GM19328 (cell line): ENCODE measurements at regions not wholly inside any gene's neighbourhood (a gene's known extent, or its start where the extent isn't known, plus 50 kb on each side); places are given as distances from the start of the nearest gene placed in this dataset.

Experiments
- ATAC-seq: cut with Tn5 transposase; IDR thresholded peaks from one replicate; pipeline ENCODE4 v1.9.1; 2021; ENCODE audit warnings: mild to moderate bottlenecking, moderate library complexity; ENCODE audit not compliant: unreplicated experiment

GRCh38 chr4:106687026-106687425, 318.4 kb upstream of the GIMD1 start:
- ATAC-seq = no peak

DNA sequence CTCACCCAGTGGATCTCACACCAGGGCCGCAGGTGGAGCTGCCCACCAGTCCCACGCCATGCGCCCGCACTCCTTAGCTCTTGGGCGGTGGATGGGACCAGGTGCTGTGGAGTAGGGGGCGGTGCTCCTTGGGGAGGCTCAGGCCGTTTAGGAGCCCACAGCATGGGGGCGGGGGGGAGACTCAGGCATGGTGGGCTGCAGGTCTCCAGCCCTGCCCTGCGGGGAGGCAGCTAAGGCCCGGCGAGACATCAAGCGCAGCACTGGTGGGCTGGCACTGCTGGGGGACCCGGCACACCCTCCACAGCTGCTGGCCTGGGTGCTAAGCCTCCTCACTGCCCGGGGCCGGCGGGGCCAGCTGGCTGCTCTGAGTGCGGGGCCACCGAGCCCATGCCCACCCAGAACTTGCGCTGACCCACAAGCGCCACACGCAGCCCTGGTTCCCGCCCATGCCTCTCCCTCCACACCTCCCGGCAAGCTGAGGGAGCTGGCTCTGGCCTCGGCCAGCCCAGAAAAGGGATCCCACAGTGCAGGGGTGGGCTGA, 312.9 kb upstream of the GIMD1 start:
- no peak for ATAC-seq

GRCh38 chr4:106679063-106679462, 310.5 kb upstream of the GIMD1 start:
- ATAC-seq = no peak

- ATAC-seq = no peak
These were observed 308.6 kb upstream of the GIMD1 start for GRCh38 chr4:106677213-106677612.

DNA sequence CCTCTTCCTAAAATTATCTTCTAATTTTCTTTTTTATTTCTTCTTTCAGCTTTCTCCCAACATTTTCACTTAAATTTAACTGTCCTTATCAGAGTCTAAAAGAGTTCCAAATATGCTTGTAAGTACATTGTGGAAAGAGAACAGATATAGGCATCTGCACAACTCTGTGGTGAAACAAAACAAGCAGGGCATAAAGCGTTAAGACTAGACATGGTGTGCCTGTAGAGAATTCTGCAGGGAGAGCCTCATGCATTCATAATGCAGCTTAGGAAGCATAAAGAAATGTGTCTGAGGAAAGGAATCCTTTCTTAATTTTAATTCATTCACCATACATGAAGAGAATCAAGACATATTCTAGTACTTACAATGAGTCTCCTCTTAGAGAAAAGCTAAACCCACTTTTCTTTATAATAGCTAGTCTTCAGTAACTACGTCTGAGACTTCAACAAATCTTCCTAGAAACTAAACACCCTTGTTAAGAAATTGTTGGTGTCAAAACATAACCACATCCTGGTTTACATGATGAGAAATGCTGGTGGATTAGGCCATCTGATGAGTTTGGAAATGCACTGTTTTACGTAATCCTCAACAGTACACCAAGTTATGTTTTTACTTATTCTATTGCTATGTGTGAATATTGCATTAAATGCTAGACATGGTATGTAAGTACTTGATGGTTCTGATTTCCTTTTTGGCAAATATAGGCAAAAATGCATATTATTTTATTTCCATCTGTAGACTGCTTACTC, 307.8 kb upstream of the GIMD1 start:
- ATAC-seq = no peak

DNA sequence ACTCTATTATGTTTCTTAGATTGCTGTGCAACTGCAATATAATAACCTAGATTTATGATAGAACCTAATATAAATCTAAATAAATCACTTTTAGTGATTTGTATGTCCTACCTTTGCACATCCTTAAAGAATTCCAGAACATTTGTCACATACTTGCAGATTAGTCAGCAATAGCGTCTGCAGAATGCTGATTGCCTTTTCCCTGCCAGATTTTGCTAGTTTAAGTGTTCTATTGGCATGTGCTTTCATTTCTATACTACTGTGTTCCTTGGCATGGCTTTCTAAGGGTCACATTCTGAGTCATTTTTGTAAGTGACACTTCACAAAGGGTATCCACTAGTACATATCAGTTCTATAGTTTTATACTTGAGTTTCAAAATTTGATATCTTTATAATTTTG, 303.1 kb upstream of the GIMD1 start:
- ATAC-seq = no peak

GRCh38 chr4:106670976-106671375, 302.4 kb upstream of the GIMD1 start:
- ATAC-seq = no peak

DNA sequence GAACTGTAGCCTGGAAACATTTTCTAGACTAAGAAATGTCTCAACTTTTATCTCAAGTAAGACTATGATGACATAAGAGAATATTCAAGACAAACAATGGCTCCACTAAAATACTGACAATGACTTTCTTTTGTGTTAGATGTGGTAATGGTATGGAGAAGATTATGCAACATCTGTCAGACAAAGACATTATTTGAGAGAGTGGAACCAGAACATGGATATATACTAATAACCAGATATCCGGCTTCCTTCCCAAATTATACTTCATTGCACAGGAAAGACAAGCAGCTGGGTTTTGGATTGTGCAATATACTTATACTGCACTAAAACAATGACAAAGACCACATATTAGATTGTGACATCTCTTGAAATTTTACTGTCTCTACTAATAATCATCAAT, 290.8 kb upstream of the GIMD1 start:
- ATAC-seq = no peak

- no peak for ATAC-seq
These were observed 283.5 kb upstream of the GIMD1 start for GRCh38 chr4:106652095-106652494.

- no peak for ATAC-seq
These were observed 282.1 kb upstream of the GIMD1 start for GRCh38 chr4:106650701-106651100.

GRCh38 chr4:106647451-106647850, 278.9 kb upstream of the GIMD1 start:
- no peak for ATAC-seq

- no peak for ATAC-seq
These were observed 260.7 kb upstream of the GIMD1 start for GRCh38 chr4:106629268-106629625.

DNA sequence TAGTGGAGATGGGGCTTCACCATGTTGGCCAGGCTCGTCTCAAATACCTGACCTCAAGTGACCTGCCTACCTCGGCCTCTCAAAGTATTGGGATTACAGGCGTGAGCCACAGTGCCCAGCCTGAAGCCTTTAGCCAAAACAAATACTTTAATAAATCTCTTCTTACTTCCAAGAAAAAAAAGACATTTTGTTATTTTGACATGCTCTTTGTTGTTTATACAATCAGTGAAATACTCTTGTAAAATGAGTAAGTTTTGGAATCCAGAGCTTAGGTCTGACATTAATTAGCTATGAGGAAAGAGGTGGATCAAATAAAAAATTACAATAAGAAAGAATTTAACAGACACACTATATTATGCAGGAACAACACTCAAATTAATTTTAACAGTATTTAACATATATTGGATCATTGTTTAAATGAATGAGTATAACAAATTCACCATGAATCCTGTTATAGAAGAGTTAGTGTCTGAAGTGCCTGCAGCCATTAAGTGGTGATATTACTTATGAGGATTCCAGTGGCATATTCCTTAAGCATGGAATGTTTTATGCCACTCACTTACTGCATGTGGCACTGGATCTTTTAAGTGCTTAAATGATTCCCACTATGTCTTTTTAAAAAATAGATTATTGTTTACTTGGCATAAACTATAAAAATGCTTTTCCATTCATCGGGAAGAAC, 260.1 kb upstream of the GIMD1 start:
- no peak for ATAC-seq

GRCh38 chr4:106627051-106627450, 258.5 kb upstream of the GIMD1 start:
- no peak for ATAC-seq

DNA sequence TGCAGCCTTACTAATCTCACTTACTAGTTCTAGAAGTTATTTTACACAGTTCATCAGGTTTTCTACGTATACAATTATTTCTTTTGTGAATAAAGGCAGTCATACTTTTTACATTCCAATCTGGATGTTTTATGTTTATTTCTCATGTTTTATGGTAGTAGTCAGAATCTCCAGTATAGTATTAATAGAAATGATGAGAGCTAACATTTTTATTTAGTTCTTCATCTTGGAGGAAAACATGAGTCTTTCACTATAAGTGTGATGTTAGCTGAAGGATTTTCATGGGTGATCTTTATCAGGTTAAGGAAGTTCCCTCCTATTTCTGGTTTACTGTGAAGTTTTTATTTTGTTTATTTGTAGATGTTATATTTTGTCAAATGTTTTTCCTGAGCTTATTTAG, 256.1 kb upstream of the GIMD1 start:
- no peak for ATAC-seq

DNA sequence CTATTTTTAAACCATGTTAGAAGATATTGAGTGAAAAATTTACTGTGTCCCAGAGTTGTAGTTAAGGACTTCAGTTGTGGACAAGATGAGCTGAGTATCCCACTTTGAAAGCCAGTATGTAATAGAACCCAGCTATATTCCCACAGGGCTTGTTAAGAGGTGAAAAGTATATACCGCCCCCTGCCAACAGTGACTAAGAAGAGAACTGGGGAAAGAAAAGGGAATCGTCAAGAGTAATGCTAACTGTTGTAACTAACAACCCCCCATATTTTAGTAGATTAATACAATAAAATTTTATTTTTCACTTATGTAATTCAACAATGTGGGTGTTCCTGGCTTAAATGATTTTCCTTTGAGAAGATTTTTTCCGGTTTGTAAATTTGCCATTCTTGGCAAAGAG, 250.4 kb upstream of the GIMD1 start:
- no peak for ATAC-seq

DNA sequence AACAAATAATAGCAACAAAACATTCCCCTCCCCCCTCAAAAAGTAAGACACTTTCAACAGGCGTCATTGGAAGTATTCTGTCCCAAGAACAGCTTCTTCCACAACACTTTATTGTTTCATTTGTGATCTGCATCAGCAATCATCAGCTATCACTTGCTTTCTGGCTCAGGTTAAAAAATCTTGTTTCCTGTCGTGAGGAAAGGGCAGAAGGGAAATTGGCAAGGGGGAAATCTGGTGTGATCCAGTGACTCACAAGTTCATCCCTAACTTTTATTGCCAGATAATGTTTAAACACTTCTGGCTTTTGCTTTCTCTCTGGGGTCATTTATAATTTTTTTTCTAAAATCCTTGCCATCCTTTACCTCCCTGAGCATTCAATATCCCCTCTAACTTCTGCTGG, 247.4 kb upstream of the GIMD1 start:
- ATAC-seq = no peak

- no peak for ATAC-seq
These were observed 246.9 kb upstream of the GIMD1 start for GRCh38 chr4:106615410-106615945.

DNA sequence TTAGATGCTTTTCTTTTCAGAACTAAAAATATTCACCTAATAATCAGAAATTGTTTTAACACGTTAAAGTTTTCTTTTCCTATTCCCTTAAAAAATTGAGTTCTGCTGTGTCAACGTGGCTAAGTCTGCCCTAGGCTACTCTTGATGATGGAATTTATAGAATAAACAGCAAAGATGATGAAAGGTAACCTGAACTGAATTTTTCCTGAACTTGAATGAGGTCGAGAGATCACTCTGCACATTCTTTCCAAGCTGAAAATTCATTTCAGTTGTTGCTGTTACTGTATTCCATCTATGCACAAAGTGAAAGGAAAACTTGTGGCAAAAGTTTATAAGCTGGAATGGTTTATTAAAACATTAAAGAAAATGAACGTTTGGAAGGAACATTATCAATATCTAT, 245.9 kb upstream of the GIMD1 start:
- ATAC-seq = no peak

- no peak for ATAC-seq
These were observed 241.3 kb upstream of the GIMD1 start for GRCh38 chr4:106609917-106610316.

GRCh38 chr4:106607558-106607957, 239.0 kb upstream of the GIMD1 start:
- ATAC-seq = no peak
